ENCODE measurements at regions not wholly inside any gene's neighbourhood (a gene's known extent, or its start where the extent isn't known, plus 50 kb on each side); places are given as distances from the start of the nearest gene placed in this dataset.

- no peaks in the 10 kb centered on the region for H3K79me2 ChIP-seq (replicated peaks; ENCODE audit: insufficient read depth, low read length)
- no peak for TF ChIP-seq CTCF (IDR thresholded peaks at IDR 0.05; ENCODE audit: poor library complexity, severe bottlenecking)
- TF ChIP-seq REST (IDR thresholded peaks at IDR 0.05; ENCODE audit: borderline replicate concordance): no peak
- no peak for TF ChIP-seq TAF1 (IDR thresholded peaks at IDR 0.05; ENCODE audit: low read depth)
- no peak for TF ChIP-seq SMC3 (conservative IDR thresholded peaks at IDR 0.05; ENCODE audit: poor library complexity)
- no peak for TF ChIP-seq RAD21 (conservative IDR thresholded peaks at IDR 0.05)
- TF ChIP-seq MXI1 (conservative IDR thresholded peaks at IDR 0.05; ENCODE audit: poor library complexity, severe bottlenecking): no peak
- TF ChIP-seq EZH2 (IDR thresholded peaks at IDR 0.05; ENCODE audit: borderline replicate concordance, insufficient read depth, low read length, poor library complexity, severe bottlenecking): no peak
- TF ChIP-seq POLR2AphosphoS5 (IDR thresholded peaks at IDR 0.05): no peak
- no peak for TF ChIP-seq EP300 (conservative IDR thresholded peaks at IDR 0.05; ENCODE audit: poor library complexity, severe bottlenecking)
- H3K4me2 ChIP-seq (ENCODE audit: low read length): no peak overlapping the region
- no peaks in the 10 kb centered on the region for H3K27me3 ChIP-seq (ENCODE audit: insufficient read depth, low read depth, low read length)
- H3F3A ChIP-seq (ENCODE audit: insufficient read depth, low read length, poor library complexity, severe bottlenecking): no peaks in the 10 kb centered on the region
- no peak overlapping the region for H3K27ac ChIP-seq (ENCODE audit: low read length)
- H2AFZ ChIP-seq (ENCODE audit: low read depth, low read length): no peak overlapping the region
- no peaks in the 10 kb centered on the region for H3K9me3 ChIP-seq (ENCODE audit: low read length)
- H3K4me3 ChIP-seq (ENCODE audit: low read length): no peak overlapping the region
- H3K9me2 ChIP-seq (ENCODE audit: insufficient read depth, low read length): no peaks in the 10 kb centered on the region
- no peaks in the 10 kb centered on the region for H4K20me1 ChIP-seq (ENCODE audit: insufficient read depth)
- H3K36me3 ChIP-seq (ENCODE audit: insufficient read depth, low read length): no peaks in the 10 kb centered on the region
- no peak overlapping the region for H3K9ac ChIP-seq (ENCODE audit: low read length)
Measured at GRCh38 chr5:164352695-164353094, 847.3 kb downstream of the MAT2B start.

- no peaks in the 10 kb centered on the region for H3K9me2 ChIP-seq (ENCODE audit: insufficient read depth, low read length)
- H3K4me2 ChIP-seq (ENCODE audit: low read length): no peak overlapping the region
- H3K27ac ChIP-seq (ENCODE audit: low read length): no peak overlapping the region
- H3F3A ChIP-seq (ENCODE audit: insufficient read depth, low read length, poor library complexity, severe bottlenecking): no peaks in the 10 kb centered on the region
- TF ChIP-seq EZH2 (IDR thresholded peaks at IDR 0.05; ENCODE audit: borderline replicate concordance, insufficient read depth, low read length, poor library complexity, severe bottlenecking) (no peak), REST (IDR thresholded peaks at IDR 0.05; ENCODE audit: borderline replicate concordance) (no peak), EP300 (conservative IDR thresholded peaks at IDR 0.05; ENCODE audit: poor library complexity, severe bottlenecking) (no peak), MXI1 (conservative IDR thresholded peaks at IDR 0.05; ENCODE audit: poor library complexity, severe bottlenecking) (no peak), TAF1 (IDR thresholded peaks at IDR 0.05; ENCODE audit: low read depth) (no peak), CTCF (IDR thresholded peaks at IDR 0.05; ENCODE audit: poor library complexity, severe bottlenecking) (no peak), POLR2AphosphoS5 (IDR thresholded peaks at IDR 0.05) (no peak)
- H3K36me3 ChIP-seq (ENCODE audit: insufficient read depth, low read length): no peaks in the 10 kb centered on the region
- no peaks in the 10 kb centered on the region for H3K27me3 ChIP-seq (ENCODE audit: insufficient read depth, low read depth, low read length)
- H2AFZ ChIP-seq (ENCODE audit: low read depth, low read length): no peak overlapping the region
- no peak overlapping the region for H3K4me3 ChIP-seq (ENCODE audit: low read length)
- H3K9me3 ChIP-seq (ENCODE audit: low read length): no peaks in the 10 kb centered on the region
- no peaks in the 10 kb centered on the region for H4K20me1 ChIP-seq (ENCODE audit: insufficient read depth)
- H3K79me2 ChIP-seq (replicated peaks; ENCODE audit: insufficient read depth, low read length): no peaks in the 10 kb centered on the region
- H3K9ac ChIP-seq (ENCODE audit: low read length): no peak overlapping the region
Measured at GRCh38 chr5:164353155-164353554, 847.7 kb downstream of the MAT2B start.
